Endothelial cell of umbilical vein (primary cell): ENCODE measurements at regions not wholly inside any gene's neighbourhood (a gene's known extent, or its start where the extent isn't known, plus 50 kb on each side); places are given as distances from the start of the nearest gene placed in this dataset.

Source experiments
- BruUV-seq: library from RNA; stranded (reverse); fragments of 400-500 nt; replicated peaks from 2 replicates; lab custom pipeline; 2021; lab: Mats Ljungman, UMichigan
- CTCF ChIA-PET: fragments of 300-600, 350-600 bp; sonication (Branson Sonifier 250); formaldehyde crosslinking; loops from one replicate; lab custom pipeline; 2021; ENCODE audit warnings: antibody characterized with exemption, inconsistent platforms; lab: Charles Lee
- POLR2A ChIA-PET: fragments of 300-600, 350-600 bp; sonication (Branson Sonifier 250); formaldehyde crosslinking; loops from one replicate; lab custom pipeline; 2021; ENCODE audit warnings: antibody characterized with exemption, inconsistent platforms; lab: Charles Lee
- DNase-seq: peaks from one replicate; pipeline ENCODE4 v3.0.0-alpha.2; 2011; ENCODE audit warnings: low read depth, low spot score
- FAIRE-seq: peaks from 2 replicates; lab custom pipeline; 2011; peaks lifted over from hg19 to GRCh38; lab: Jason Lieb, UNC
- H2AFZ ChIP-seq: 2 replicates; pipeline ENCODE4 v1.6.0; 2012; ENCODE audit warnings: low read depth, low read length, control low read depth, inconsistent platforms
- H3K27ac ChIP-seq: 2 replicates; pipeline ENCODE4 v1.5.1; 2011; ENCODE audit warnings: low read depth, mild to moderate bottlenecking, control low read depth, low read length, moderate library complexity; ENCODE audit not compliant: insufficient read depth
- H3K27me3 ChIP-seq, 2 experiments: 2 replicates each; pipeline versions ENCODE4 v1.6.0 to v1.6.1; 2011; ENCODE audit warnings: low read length in 2 of 2, mixed read lengths in 1 of 2; ENCODE audit not compliant: control insufficient read depth in 2 of 2, insufficient read depth in 2 of 2
- H3K36me3 ChIP-seq, 2 experiments: 2 replicates in 1 of 2; 3 replicates in 1 of 2; pipeline ENCODE4 v1.5.1; 2011; ENCODE audit warnings: low read length in 2 of 2, mild to moderate bottlenecking in 1 of 2, moderate library complexity in 1 of 2; ENCODE audit not compliant: control insufficient read depth in 2 of 2, insufficient read depth in 2 of 2; ENCODE audit errors: extremely low read depth in 1 of 2
- H3K4me1 ChIP-seq: 3 replicates; pipeline ENCODE4 v1.5.1; 2011; ENCODE audit warnings: mild to moderate bottlenecking, low read length; ENCODE audit not compliant: control insufficient read depth, insufficient read depth; ENCODE audit errors: extremely low read depth
- H3K4me2 ChIP-seq: 2 replicates; pipeline ENCODE4 v1.6.1; 2011; ENCODE audit warnings: low read length, control low read depth, mixed read lengths; ENCODE audit not compliant: insufficient read depth
- H3K4me3 ChIP-seq, 3 experiments: fragments of 200-600 bp in 1 of 3; sonication (generic), shearing (Covaris generic) in 1 of 3; replicated peaks in 1 of 3; 2 replicates each; pipeline ENCODE4 v1.5.1; 2011 to 2016; ENCODE audit warnings: control low read depth in 3 of 3, low read length in 3 of 3, mild to moderate bottlenecking in 2 of 3, inconsistent platforms in 1 of 3, low read depth in 1 of 3, moderate library complexity in 1 of 3; ENCODE audit not compliant: insufficient read depth in 1 of 3
- H3K79me2 ChIP-seq: 2 replicates; pipeline ENCODE4 v1.6.0; 2012; ENCODE audit warnings: low read length, inconsistent platforms; ENCODE audit not compliant: control insufficient read depth, insufficient read depth
- H3K9ac ChIP-seq: replicated peaks from 2 replicates; pipeline ENCODE3; 2011; ENCODE audit warnings: low read length, control low read depth; ENCODE audit not compliant: insufficient read depth; ENCODE audit errors: extremely low read depth
- H3K9me1 ChIP-seq: replicated peaks from 3 replicates; pipeline ENCODE4 v1.6.0; 2011; ENCODE audit warnings: mild to moderate bottlenecking, low read length; ENCODE audit not compliant: control insufficient read depth, insufficient read depth; ENCODE audit errors: extremely low read depth
- H3K9me3 ChIP-seq: replicated peaks from 2 replicates; pipeline ENCODE4 v1.5.1; 2012; ENCODE audit warnings: low read length, inconsistent platforms; ENCODE audit not compliant: control insufficient read depth, insufficient read depth
- H4K20me1 ChIP-seq: replicated peaks from 2 replicates; pipeline ENCODE3; 2011; ENCODE audit warnings: mild to moderate bottlenecking, low read length; ENCODE audit not compliant: control insufficient read depth, insufficient read depth; ENCODE audit errors: extremely low read depth
- EZH2 ChIP-seq: IDR thresholded peaks from 2 replicates; pipeline ENCODE4 v1.6.1; 2012; ENCODE audit warnings: borderline replicate concordance, low read depth, mild to moderate bottlenecking, moderate library complexity, low read length, inconsistent platforms; ENCODE audit not compliant: severe bottlenecking
- FOS ChIP-seq: IDR thresholded peaks from 2 replicates; pipeline ENCODE4 v1.6.1; 2011; ENCODE audit warnings: mild to moderate bottlenecking, low read length, moderate library complexity, borderline replicate concordance; ENCODE audit not compliant: insufficient read depth
- GATA2 ChIP-seq: IDR thresholded peaks from 2 replicates; pipeline ENCODE4 v1.7.0; 2011; ENCODE audit warnings: low read depth, mild to moderate bottlenecking, moderate library complexity, mixed read lengths, low read length; ENCODE audit not compliant: insufficient read length, insufficient read depth
- JUN ChIP-seq: IDR thresholded peaks from 2 replicates; pipeline ENCODE4 v1.6.1; 2011; ENCODE audit warnings: borderline replicate concordance, low read depth; ENCODE audit not compliant: insufficient read length, insufficient read depth
- MYC ChIP-seq: IDR thresholded peaks from one replicate; pipeline ENCODE4 v1.6.1; 2011; ENCODE audit warnings: mild to moderate bottlenecking, low read depth, low read length
- POLR2A ChIP-seq: IDR thresholded peaks from 2 replicates; pipeline ENCODE4 v1.6.1; 2012; ENCODE audit warnings: low read depth, mild to moderate bottlenecking, control low read depth, low read length
- POLR2AphosphoS5 ChIP-seq: IDR thresholded peaks from 2 replicates; pipeline ENCODE4 v1.6.1; 2012; ENCODE audit warnings: low read depth, mild to moderate bottlenecking, control low read depth, low read length, moderate library complexity; ENCODE audit not compliant: insufficient read depth
- dilution Hi-C: fragments of 300-500 bp; cut with MboI; formaldehyde crosslinking; loops from one replicate; pipeline ENCODE4 v1.15.0; 2019; ENCODE audit warnings: low sequenced_read_pairs; ENCODE audit not compliant: extremely low pct_ligation_motif_present
- intact Hi-C: fragments of 100-400 bp; cut with micrococcal nuclease; formaldehyde crosslinking; loops from one replicate; pipeline ENCODE4 v1.10.0; 2022
- TF ChIP-seq, protein P1 (sequence below): IDR thresholded peaks from 2 replicates; pipeline ENCODE4 v1.6.1; 2011; ENCODE audit not compliant: insufficient read depth, insufficient read length
- TF ChIP-seq, protein P2 (sequence below), 2 donors: IDR thresholded peaks; 1 replicate in 1 of 2; 2 replicates in 1 of 2; pipeline ENCODE4 v1.5.1; 2011; ENCODE audit warnings: low read length in 2 of 2, mild to moderate bottlenecking in 2 of 2, moderate library complexity in 2 of 2, control low read depth in 1 of 2, inconsistent platforms in 1 of 2, low read depth in 1 of 2; ENCODE audit not compliant: insufficient read depth in 1 of 2; ENCODE audit errors: extremely low read depth in 1 of 2

DNA sequence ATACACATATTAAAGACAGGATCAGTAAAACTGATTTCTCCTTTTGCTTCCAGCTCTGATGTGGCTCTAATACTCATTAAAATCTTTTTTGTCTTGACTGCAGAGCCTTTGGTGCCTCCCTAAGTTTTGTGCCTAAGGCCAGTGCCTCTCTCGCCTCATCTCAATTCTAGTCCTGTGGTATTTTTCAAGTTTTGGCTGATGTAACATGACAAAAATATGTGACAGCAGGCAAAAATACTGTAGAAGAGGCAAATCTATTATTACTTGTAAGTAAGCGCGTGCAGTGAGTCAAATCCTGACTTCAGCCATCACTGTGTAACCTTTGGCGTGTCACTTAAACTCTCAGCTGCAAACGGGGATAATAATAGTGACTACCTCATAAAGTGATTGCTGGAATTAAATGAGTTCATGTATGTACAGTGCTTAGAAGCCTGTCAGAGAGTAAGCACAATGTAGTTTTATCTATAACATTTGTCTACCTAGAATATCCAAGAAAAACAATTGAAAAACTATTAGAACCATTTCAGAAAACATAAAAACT, 74.0 kb downstream of the MAB21L3 start:
- Histone ChIP-seq H3K79me2 (no peaks in the 10 kb centered on the region), H3K4me1 (no peaks in the 10 kb centered on the region), H3K9me1 (no peaks in the 10 kb centered on the region), H2AFZ (no peak overlapping the region), H3K4me2 (no peak overlapping the region), H3K9ac (no peak overlapping the region), H3K9me3 (no peaks in the 10 kb centered on the region), H3K4me3 (no peak overlapping the region), H3K27ac (no peak overlapping the region), H4K20me1 (no peaks in the 10 kb centered on the region), H3K36me3 (no peaks in the 10 kb centered on the region), H3K27me3 (peaks cover 0 to 5% of the 10 kb centered on the region in 2 experiments)
- TF ChIP-seq, protein P1, sequence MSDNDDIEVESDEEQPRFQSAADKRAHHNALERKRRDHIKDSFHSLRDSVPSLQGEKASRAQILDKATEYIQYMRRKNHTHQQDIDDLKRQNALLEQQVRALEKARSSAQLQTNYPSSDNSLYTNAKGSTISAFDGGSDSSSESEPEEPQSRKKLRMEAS, result no peak
- TF ChIP-seq FOS, result no peak
- no peak for TF ChIP-seq POLR2A
- TF ChIP-seq POLR2AphosphoS5, result no peak
- TF ChIP-seq, protein P2, sequence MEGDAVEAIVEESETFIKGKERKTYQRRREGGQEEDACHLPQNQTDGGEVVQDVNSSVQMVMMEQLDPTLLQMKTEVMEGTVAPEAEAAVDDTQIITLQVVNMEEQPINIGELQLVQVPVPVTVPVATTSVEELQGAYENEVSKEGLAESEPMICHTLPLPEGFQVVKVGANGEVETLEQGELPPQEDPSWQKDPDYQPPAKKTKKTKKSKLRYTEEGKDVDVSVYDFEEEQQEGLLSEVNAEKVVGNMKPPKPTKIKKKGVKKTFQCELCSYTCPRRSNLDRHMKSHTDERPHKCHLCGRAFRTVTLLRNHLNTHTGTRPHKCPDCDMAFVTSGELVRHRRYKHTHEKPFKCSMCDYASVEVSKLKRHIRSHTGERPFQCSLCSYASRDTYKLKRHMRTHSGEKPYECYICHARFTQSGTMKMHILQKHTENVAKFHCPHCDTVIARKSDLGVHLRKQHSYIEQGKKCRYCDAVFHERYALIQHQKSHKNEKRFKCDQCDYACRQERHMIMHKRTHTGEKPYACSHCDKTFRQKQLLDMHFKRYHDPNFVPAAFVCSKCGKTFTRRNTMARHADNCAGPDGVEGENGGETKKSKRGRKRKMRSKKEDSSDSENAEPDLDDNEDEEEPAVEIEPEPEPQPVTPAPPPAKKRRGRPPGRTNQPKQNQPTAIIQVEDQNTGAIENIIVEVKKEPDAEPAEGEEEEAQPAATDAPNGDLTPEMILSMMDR (IDR thresholded peaks at IDR 0.05; ENCODE audit: extremely low read depth in 1 of 2, insufficient read depth in 1 of 2, low read depth in 1 of 2, low read length in 2 of 2), result no peak
- TF ChIP-seq EZH2, result no peak
- no peak for TF ChIP-seq MYC
- no peak for TF ChIP-seq JUN
- TF ChIP-seq GATA2, result no peak
- dilution Hi-C loops (no loop called here), intact Hi-C loops (no loop called here)
- DNase-seq (no peak), FAIRE-seq (no peak)
- no TSS peak for BruUV-seq
- CTCF ChIA-PET, result no interaction called here
- POLR2A ChIA-PET, result no interaction called here
